Body of pancreas (tissue), 4 donors: ENCODE measurements at regions not wholly inside any gene's neighbourhood (a gene's known extent, or its start where the extent isn't known, plus 50 kb on each side); places are given as distances from the start of the nearest gene placed in this dataset.

Source experiments
- ATAC-seq: fragments of 150-250 bp; one replicate; pipeline ENCODE4 v1.9.1; 2016
- DNase-seq, 4 donors: peaks; one replicate each; pipeline ENCODE4 v3.0.0-alpha.2; 2019
- H3K27ac ChIP-seq, 4 donors: fragments of 200-600 bp; sonication (generic); 1 replicate in 3 of 4; 2 replicates in 1 of 4; pipeline versions ENCODE4 v1.5.1 to v1.6.1; 2016 to 2019; ENCODE audit warnings: mild to moderate bottlenecking in 1 of 4, mixed read lengths in 1 of 4, moderate library complexity in 1 of 4
- H3K27me3 ChIP-seq, 2 donors: fragments of 200-600 bp; sonication (generic); one replicate each; pipeline ENCODE4 v1.6.0; 2016; ENCODE audit warnings: mild to moderate bottlenecking in 1 of 2
- H3K36me3 ChIP-seq, 2 donors: fragments of 200-600 bp; sonication (generic); replicated peaks in 1 of 2; 2 replicates each; pipeline ENCODE4 v1.5.1; 2016; ENCODE audit warnings: low read depth in 2 of 2; ENCODE audit not compliant: insufficient read depth in 1 of 2
- H3K4me1 ChIP-seq: fragments of 200-600 bp; sonication (generic); one replicate; pipeline ENCODE4 v1.6.0; 2016
- H3K4me3 ChIP-seq, 2 donors: fragments of 200-600 bp; sonication (generic); 1 replicate in 1 of 2; 2 replicates in 1 of 2; pipeline ENCODE4 v1.5.1; 2016 to 2019
- H3K9me3 ChIP-seq, 3 donors: fragments of 200-600 bp; sonication (generic); 1 replicate in 2 of 3; 2 replicates in 1 of 3; pipeline ENCODE4 v1.5.1; 2016
- POLR2A ChIP-seq, 3 donors: fragments of 450-650 bp; IDR thresholded peaks; one replicate each; pipeline ENCODE4 v1.6.1; 2016; ENCODE audit warnings: antibody characterized with exemption in 3 of 3, mild to moderate bottlenecking in 2 of 3
- WGBS, 2 donors: methylation state at CpG; one replicate each; pipeline ENCODE4 v1.1.5; 2017; 5-methylcytosine and 5-hydroxymethylcytosine counted together
- intact Hi-C: fragments of 100-400 bp; cut with DNase I; formaldehyde crosslinking; loops from one replicate; pipeline ENCODE4 v1.15.1; 2023
- TF ChIP-seq, protein P1 (sequence below), 7 experiments: fragments of 450-650 bp in 4 of 7; fragments of 200-600 bp in 3 of 7; sonication (generic) in 3 of 7; IDR thresholded peaks; one replicate each; pipeline ENCODE4 v1.5.1; 2016 to 2019; ENCODE audit warnings: antibody characterized with exemption in 7 of 7

DNA sequence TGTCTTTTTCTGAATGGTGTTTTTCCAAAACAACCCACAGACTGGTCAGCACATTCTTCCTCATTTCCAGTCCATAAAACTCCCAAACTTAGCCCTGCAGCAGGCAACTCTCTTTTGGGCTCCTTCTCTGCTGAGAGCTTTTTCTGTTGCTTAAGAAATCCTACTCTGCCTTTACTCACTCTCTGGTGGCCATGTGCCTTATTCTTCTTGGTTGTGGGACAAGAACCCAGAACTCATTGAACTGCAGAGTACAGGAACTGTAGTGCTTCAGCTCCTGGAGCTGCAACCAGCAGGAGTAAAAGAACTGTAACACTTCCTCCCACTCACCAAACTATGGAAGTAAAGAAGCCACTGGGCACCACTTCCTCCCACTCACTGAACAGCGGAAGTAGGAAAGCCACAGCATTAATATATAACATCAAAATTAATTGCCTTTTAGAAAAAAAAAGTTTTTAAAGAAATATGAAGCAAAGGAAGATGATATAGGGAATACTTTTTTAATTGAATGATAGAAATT, 864.1 kb upstream of the PCDH10 start:
- Histone ChIP-seq H3K4me1 (no peaks in the 10 kb centered on the region), H3K4me3 (no peak overlapping the region), H3K27ac (no peak overlapping the region), H3K9me3 (peaks cover 0 to 4% (median 0%) of the 10 kb centered on the region in 3 donors), H3K36me3 (no peaks in the 10 kb centered on the region), H3K27me3 (no peaks in the 10 kb centered on the region)
- intact Hi-C loops: no loop called here
- ATAC-seq: no peak
- no peak for DNase-seq
- no peak for TF ChIP-seq POLR2A (IDR thresholded peaks at IDR 0.05)
- TF ChIP-seq, protein P1, sequence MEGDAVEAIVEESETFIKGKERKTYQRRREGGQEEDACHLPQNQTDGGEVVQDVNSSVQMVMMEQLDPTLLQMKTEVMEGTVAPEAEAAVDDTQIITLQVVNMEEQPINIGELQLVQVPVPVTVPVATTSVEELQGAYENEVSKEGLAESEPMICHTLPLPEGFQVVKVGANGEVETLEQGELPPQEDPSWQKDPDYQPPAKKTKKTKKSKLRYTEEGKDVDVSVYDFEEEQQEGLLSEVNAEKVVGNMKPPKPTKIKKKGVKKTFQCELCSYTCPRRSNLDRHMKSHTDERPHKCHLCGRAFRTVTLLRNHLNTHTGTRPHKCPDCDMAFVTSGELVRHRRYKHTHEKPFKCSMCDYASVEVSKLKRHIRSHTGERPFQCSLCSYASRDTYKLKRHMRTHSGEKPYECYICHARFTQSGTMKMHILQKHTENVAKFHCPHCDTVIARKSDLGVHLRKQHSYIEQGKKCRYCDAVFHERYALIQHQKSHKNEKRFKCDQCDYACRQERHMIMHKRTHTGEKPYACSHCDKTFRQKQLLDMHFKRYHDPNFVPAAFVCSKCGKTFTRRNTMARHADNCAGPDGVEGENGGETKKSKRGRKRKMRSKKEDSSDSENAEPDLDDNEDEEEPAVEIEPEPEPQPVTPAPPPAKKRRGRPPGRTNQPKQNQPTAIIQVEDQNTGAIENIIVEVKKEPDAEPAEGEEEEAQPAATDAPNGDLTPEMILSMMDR (IDR thresholded peaks at IDR 0.05): no peak
- 81 to 93% methylated on average over 1 of the region's 1 CpG for WGBS, 2 donors

DNA sequence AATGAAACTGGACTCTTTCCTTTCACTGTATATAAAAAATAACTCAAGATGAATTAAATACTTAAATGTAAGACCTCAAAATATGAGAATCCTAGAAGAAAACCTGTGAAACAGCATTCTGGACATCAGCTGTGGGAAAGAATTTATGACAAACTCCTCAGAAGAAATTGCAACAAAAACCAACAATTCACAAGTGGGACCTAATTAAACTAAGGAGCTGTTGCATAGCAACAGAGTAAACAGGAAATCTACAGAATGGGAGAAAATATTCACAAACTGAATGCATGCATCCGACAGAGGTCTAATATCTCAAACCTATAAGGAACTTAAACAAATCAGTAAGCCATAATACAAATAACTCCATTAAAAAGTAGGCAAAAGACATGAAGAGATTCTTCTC, 851.7 kb upstream of the PCDH10 start:
- Histone ChIP-seq H3K9me3 (no peaks in the 10 kb centered on the region), H3K27ac (no peak overlapping the region), H3K27me3 (no peaks in the 10 kb centered on the region), H3K36me3 (no peaks in the 10 kb centered on the region), H3K4me1 (no peaks in the 10 kb centered on the region), H3K4me3 (no peak overlapping the region)
- DNase-seq (no peak), ATAC-seq (no peak)
- WGBS, 2 donors: 20 to 44% methylated on average over 1 of the region's 1 CpG
- intact Hi-C loops: no loop called here
- TF ChIP-seq POLR2A (IDR thresholded peaks at IDR 0.05): no peak
- TF ChIP-seq, protein P1 (IDR thresholded peaks at IDR 0.05): no peak

DNA sequence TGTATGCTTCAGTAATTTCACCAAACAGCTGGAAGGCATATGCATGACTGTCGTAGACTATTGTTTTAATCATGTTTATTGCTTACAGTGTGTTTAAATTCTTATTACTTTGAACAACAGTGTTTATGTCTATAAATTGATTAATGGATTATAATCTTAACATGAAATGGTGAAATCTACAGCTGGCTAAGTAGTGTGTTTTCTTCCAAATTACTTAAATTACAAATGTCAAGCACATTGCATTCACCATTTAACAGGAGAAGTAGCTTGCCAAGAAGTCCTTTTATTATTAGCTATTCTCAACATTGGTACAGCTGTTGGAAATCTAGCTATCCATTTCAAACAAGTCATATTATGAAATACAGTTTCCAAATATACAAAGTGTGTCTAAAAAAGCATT, 849.3 kb upstream of the PCDH10 start:
- TF ChIP-seq POLR2A (IDR thresholded peaks at IDR 0.05): no peak
- TF ChIP-seq, protein P1 (IDR thresholded peaks at IDR 0.05): no peak
- H3K27ac ChIP-seq: no peak overlapping the region
- no peaks in the 10 kb centered on the region for H3K9me3 ChIP-seq
- no peak overlapping the region for H3K4me3 ChIP-seq
- DNase-seq (no peak), ATAC-seq (no peak)
- H3K36me3 ChIP-seq: no peaks in the 10 kb centered on the region
- H3K4me1 ChIP-seq: no peaks in the 10 kb centered on the region
- intact Hi-C loops: no loop called here
- H3K27me3 ChIP-seq: no peaks in the 10 kb centered on the region
- 54 to 66% methylated on average over 1 of the region's 1 CpG for WGBS, 2 donors

DNA sequence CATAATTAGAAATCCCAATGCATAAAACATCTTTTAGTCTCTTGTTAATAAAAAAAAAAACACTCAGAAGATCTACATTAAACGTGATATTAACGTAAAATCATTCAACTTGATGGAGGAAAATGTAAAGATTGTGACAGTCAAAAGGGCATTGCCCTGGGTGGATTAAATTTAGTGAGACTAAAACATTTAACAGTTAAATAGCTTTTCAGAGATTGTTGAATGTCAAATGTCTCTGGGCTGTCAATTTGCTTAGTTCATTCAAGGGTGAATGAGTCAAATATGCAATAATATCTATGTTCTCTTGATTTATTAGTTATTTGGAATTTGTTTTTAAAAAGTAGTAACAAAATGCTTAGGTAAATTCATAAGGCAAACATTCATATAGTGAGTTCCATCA, 836.6 kb upstream of the PCDH10 start:
- no peak for DNase-seq
- H3K27me3 ChIP-seq: no peaks in the 10 kb centered on the region
- no peaks in the 10 kb centered on the region for H3K4me1 ChIP-seq
- no peak overlapping the region for H3K27ac ChIP-seq
- no peak overlapping the region for H3K4me3 ChIP-seq
- no peaks in the 10 kb centered on the region for H3K9me3 ChIP-seq
- no peaks in the 10 kb centered on the region for H3K36me3 ChIP-seq
- ATAC-seq: no peak
- TF ChIP-seq POLR2A (IDR thresholded peaks at IDR 0.05): no peak
- TF ChIP-seq, protein P1 (IDR thresholded peaks at IDR 0.05): no peak
- intact Hi-C loops: no loop called here
- WGBS, 2 donors: 52 to 54% methylated on average over 2 of the region's 2 CpGs

DNA sequence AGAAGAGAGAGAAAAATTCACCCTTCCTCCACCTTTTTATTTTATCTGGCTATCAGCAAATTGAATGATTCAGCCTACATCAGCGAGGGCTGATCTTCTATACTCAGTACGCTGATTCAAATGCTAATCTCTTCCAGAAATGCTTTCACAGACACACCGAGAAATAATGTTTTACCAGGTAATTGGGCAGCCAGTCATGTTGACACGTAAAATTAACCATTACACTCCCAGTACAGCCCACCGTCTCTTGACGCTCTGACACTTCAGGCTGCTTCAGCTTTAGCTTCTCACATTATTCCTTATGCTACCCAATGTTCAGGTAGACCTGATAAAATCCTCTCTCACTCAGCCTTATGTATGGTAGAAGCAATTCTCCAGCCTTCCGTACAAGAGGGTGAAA, 835.2 kb upstream of the PCDH10 start:
- no peaks in the 10 kb centered on the region for H3K4me1 ChIP-seq

More for the DNA sequence above, 835.2 kb upstream of the PCDH10 start:
- intact Hi-C loops: no loop called here
- 43 to 49% methylated on average over 7 of the region's 7 CpGs for WGBS, 2 donors
- H3K27ac ChIP-seq: no peak overlapping the region
- no peaks in the 10 kb centered on the region for H3K27me3 ChIP-seq
- H3K4me3 ChIP-seq: no peak overlapping the region
- ATAC-seq (no peak), DNase-seq (no peak)
- H3K36me3 ChIP-seq: no peaks in the 10 kb centered on the region
- H3K9me3 ChIP-seq: no peaks in the 10 kb centered on the region
- TF ChIP-seq POLR2A (IDR thresholded peaks at IDR 0.05): no peak
- TF ChIP-seq, protein P1 (IDR thresholded peaks at IDR 0.05): no peak
